ENCODE measurements at regions not wholly inside any gene's neighbourhood (a gene's known extent, or its start where the extent isn't known, plus 50 kb on each side); places are given as distances from the start of the nearest gene placed in this dataset.
"Not testable (repeated sequence)": the region's sequence is repeated elsewhere in the genome, so short reads cannot be mapped to it uniquely, and the experiment has no call there.

DNA sequence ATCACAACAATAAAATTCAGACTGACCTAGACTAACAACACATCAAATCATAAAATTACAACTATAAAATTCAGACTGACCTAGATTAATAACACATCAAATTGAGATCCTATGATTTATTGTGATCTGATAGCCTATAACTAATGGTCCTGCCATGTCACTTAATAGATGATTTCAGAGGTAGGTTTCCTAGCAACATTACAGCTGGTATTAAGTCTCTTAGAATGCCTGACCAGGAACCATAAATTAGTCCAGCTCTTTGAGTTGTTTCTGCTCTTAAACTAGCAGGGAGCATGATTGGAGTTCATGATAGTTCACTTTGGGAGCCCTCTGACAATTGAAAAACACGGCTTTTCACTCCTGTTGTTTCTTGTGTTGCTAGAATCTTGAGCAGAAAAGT lies 318.9 kb downstream of the BMPER start:
- H3K36me3 ChIP-seq (ENCODE audit: insufficient read depth, low read length) = no peaks in the 10 kb centered on the region
- CTCF ChIA-PET = no interaction called here
- H3K4me3 ChIP-seq (ENCODE audit: low read length) = no peak overlapping the region
- no peaks in the 10 kb centered on the region for H3K4me1 ChIP-seq (ENCODE audit: insufficient read depth, low read length)
- POLR2A ChIA-PET = no interaction called here
- no peaks in the 10 kb centered on the region for H3K27me3 ChIP-seq (ENCODE audit: insufficient read depth, low read length, poor library complexity, severe bottlenecking)
- Mint-ChIP-seq H3K9me3 (peaks cover 0 to 6% (median 2%) of the 10 kb centered on the region in 5 donors), H3K36me3 (peaks cover 0 to 1% (median 0%) of the 10 kb centered on the region in 3 donors), H3K4me3 (no peak overlapping the region), H3K27me3 (peaks cover 0 to 2% of the 10 kb centered on the region in 2 donors), H3K27ac (no peak overlapping the region), H3K4me1 (no peaks in the 10 kb centered on the region)
- H3K9me3 ChIP-seq (ENCODE audit: low read length) = no peaks in the 10 kb centered on the region
- H3K27ac ChIP-seq (ENCODE audit: low read depth, low read length) = no peak overlapping the region
- DNase-seq = no peak

DNA sequence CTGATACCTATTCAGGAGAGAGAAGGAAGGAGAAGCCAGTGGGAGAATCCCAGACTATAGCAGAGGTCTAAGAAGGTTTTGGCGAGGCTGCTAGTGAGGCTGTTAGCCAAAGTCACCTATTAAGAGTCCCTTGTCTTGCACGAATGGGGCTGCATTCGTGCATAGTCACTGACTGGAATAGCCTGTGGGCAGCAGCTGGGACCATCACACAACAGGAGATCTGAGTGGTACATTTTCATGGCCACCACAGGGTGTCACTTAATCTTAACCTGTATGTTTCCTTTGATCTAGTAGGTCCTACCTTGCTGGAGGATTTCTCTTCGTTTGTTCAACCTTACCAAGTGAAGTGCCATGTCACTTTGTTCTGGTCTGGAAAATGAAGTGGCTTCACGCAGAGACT lies 319.9 kb downstream of the BMPER start:
- Mint-ChIP-seq H3K27ac (no peak overlapping the region), H3K4me3 (no peak overlapping the region), H3K36me3 (peaks cover 0 to 1% (median 0%) of the 10 kb centered on the region in 3 donors), H3K4me1 (no peaks in the 10 kb centered on the region), H3K27me3 (peaks cover 0 to 2% of the 10 kb centered on the region in 2 donors), H3K9me3 (peaks cover 0 to 4% (median 2%) of the 10 kb centered on the region in 5 donors)
- ChIA-PET POLR2A (no interaction called here), CTCF (no interaction called here)
- Histone ChIP-seq H3K4me1 (ENCODE audit: insufficient read depth, low read length) (no peaks in the 10 kb centered on the region), H3K4me3 (ENCODE audit: low read length) (no peak overlapping the region), H3K27me3 (ENCODE audit: insufficient read depth, low read length, poor library complexity, severe bottlenecking) (no peaks in the 10 kb centered on the region), H3K9me3 (ENCODE audit: low read length) (no peaks in the 10 kb centered on the region), H3K27ac (ENCODE audit: low read depth, low read length) (no peak overlapping the region), H3K36me3 (ENCODE audit: insufficient read depth, low read length) (no peaks in the 10 kb centered on the region)
- DNase-seq = no peak

DNA sequence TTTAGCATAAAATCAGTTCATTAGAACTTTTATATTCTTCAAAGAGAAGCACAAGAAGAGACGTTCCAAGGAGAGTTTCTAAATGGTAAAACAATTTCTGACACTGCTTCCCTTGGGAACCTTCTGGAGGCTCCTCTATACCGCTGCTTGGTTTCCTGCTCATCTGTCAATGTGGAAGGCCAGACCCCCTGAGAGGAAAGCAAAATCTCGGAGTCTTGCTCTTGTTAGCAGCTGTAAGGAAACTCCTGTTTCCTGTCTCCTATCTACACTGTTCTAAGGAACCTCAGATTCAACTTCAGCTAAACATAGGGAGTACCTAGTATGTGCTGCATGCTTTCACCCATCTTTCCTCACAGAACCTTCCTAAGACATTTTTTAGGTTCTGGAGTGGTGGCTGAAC lies 322.2 kb downstream of the BMPER start:
- Histone ChIP-seq H3K36me3 (ENCODE audit: insufficient read depth, low read length) (no peaks in the 10 kb centered on the region), H3K4me3 (ENCODE audit: low read length) (no peak overlapping the region), H3K4me1 (ENCODE audit: insufficient read depth, low read length) (no peaks in the 10 kb centered on the region), H3K27ac (ENCODE audit: low read depth, low read length) (no peak overlapping the region), H3K27me3 (ENCODE audit: insufficient read depth, low read length, poor library complexity, severe bottlenecking) (no peaks in the 10 kb centered on the region), H3K9me3 (ENCODE audit: low read length) (no peaks in the 10 kb centered on the region)
- H3K9me3 Mint-ChIP-seq = peaks cover 0 to 15% (median 6%) of the 10 kb centered on the region in 5 donors
- no peak for DNase-seq
- POLR2A ChIA-PET = no interaction called here
- no peaks in the 10 kb centered on the region for H3K4me1 Mint-ChIP-seq
- no peak overlapping the region for H3K27ac Mint-ChIP-seq
- no peak overlapping the region for H3K4me3 Mint-ChIP-seq
- CTCF ChIA-PET = no interaction called here
- no peaks in the 10 kb centered on the region for H3K36me3 Mint-ChIP-seq
- peaks cover 0 to 2% of the 10 kb centered on the region in 2 donors for H3K27me3 Mint-ChIP-seq

DNA sequence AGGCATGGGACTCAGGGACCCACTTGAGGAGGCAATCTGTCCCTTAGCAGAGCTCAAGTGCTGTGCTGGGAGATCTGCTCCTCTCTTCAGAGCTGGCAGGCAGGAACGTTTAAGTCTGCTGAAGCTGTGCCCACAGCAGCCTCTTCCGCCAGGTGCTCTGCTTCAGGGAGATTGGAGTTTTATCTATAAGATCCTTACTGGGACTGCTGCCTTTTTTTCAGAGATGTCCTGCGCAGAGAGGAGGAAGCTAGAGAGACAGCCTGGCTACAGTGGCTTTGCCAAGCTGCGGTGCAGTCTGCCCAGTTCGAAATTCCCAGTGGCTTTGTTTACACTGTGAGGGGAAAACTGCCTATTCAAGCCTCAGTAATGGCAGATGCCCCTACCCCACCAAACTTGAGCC lies 329.8 kb downstream of the BMPER start:
- CTCF ChIA-PET = interaction anchor here (1.2 kb wide), 1 partner anchor 41 kb away, joined by 3 read pairs; no protein-coding TSS in a partner anchor
- H3K4me3 Mint-ChIP-seq; H3K4me1 ChIP-seq (ENCODE audit: insufficient read depth, low read length); H3K36me3 Mint-ChIP-seq; DNase-seq; H3K27me3 ChIP-seq (ENCODE audit: insufficient read depth, low read length, poor library complexity, severe bottlenecking); H3K4me3 ChIP-seq (ENCODE audit: low read length); H3K36me3 ChIP-seq (ENCODE audit: insufficient read depth, low read length); H3K4me1 Mint-ChIP-seq; POLR2A ChIA-PET; H3K27me3 Mint-ChIP-seq; H3K27ac Mint-ChIP-seq; H3K27ac ChIP-seq (ENCODE audit: low read depth, low read length); H3K9me3 ChIP-seq (ENCODE audit: low read length): not testable (repeated sequence)
- peaks cover 0 to 17% (median 2%) of the 10 kb centered on the region in 5 donors for H3K9me3 Mint-ChIP-seq

DNA sequence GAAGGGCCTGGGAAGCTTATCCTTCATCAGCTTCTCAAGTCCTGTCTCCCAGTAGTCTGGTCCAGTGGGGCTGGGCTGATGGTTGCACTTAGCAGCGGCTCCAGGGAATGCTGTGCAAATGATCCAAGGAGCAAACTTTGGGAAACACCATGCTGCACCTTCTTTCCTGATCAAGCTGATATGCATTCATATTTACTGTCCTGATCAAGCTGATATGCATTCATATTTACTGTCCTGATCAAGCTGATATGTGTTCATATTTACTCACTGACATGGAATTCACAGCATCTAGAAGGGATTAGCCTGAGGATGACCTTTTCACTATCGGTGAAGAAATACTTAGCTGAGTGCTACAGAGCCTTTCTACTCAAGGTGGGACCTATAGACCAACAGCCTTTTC lies 330.7 kb downstream of the BMPER start:
- Histone ChIP-seq H3K9me3 (ENCODE audit: low read length) (no peaks in the 10 kb centered on the region), H3K4me1 (ENCODE audit: insufficient read depth, low read length) (no peaks in the 10 kb centered on the region), H3K36me3 (ENCODE audit: insufficient read depth, low read length) (no peaks in the 10 kb centered on the region), H3K27ac (ENCODE audit: low read depth, low read length) (no peak overlapping the region), H3K4me3 (ENCODE audit: low read length) (no peak overlapping the region), H3K27me3 (ENCODE audit: insufficient read depth, low read length, poor library complexity, severe bottlenecking) (no peaks in the 10 kb centered on the region)
- DNase-seq = no peak
- Mint-ChIP-seq H3K27ac (no peak overlapping the region), H3K9me3 (peaks cover 0 to 13% (median 2%) of the 10 kb centered on the region in 5 donors), H3K4me3 (no peak overlapping the region), H3K36me3 (no peaks in the 10 kb centered on the region), H3K27me3 (peaks cover 0 to under 1% of the 10 kb centered on the region in 2 donors), H3K4me1 (no peaks in the 10 kb centered on the region)
- CTCF ChIA-PET = interaction anchor here (1.2 kb wide), 1 partner anchor 42 kb away, joined by 3 read pairs; no protein-coding TSS in a partner anchor
- POLR2A ChIA-PET = no interaction called here

DNA sequence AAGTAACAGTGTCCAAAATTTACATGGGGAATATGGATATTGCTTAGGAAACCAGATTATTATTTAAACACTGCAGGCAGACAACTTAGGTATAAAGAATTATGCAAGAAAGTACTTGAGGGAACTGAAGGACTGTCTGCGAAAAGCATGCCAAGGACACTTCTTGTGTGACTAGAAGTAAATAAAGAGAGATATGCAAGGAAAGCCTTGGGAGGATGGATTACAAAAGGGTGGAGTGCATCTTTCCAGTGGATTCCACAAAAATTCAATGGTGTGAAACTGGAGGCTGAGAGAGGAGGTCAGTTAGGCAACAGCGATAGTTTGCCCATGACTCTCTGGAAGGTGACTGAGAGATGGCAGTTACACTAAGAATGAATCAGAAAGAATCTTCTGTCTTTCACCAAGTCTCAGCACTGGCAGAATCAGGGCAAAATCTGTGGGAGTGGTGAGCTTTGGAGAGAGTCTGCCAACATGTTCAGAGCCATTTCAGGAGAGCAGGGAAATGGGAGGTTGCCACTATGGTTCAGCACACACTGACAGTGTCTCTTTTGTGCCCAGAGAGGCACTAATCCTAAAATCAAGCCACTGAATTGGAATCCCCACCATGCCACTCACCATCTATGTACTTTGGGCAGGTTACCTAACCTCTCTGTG lies 331.6 kb downstream of the BMPER start:
- Mint-ChIP-seq H3K4me3 (no peak overlapping the region), H3K4me1 (no peaks in the 10 kb centered on the region), H3K36me3 (no peaks in the 10 kb centered on the region), H3K9me3 (peaks cover 0 to 15% (median 2%) of the 10 kb centered on the region in 5 donors), H3K27me3 (peaks cover 0 to 3% of the 10 kb centered on the region in 2 donors), H3K27ac (no peak overlapping the region)
- no peak for DNase-seq
- Histone ChIP-seq H3K4me3 (ENCODE audit: low read length) (no peak overlapping the region), H3K27me3 (ENCODE audit: insufficient read depth, low read length, poor library complexity, severe bottlenecking) (no peaks in the 10 kb centered on the region), H3K4me1 (ENCODE audit: insufficient read depth, low read length) (no peaks in the 10 kb centered on the region), H3K27ac (ENCODE audit: low read depth, low read length) (no peak overlapping the region), H3K36me3 (ENCODE audit: insufficient read depth, low read length) (no peaks in the 10 kb centered on the region), H3K9me3 (ENCODE audit: low read length) (no peaks in the 10 kb centered on the region)
- POLR2A ChIA-PET = no interaction called here
- CTCF ChIA-PET = no interaction called here

DNA sequence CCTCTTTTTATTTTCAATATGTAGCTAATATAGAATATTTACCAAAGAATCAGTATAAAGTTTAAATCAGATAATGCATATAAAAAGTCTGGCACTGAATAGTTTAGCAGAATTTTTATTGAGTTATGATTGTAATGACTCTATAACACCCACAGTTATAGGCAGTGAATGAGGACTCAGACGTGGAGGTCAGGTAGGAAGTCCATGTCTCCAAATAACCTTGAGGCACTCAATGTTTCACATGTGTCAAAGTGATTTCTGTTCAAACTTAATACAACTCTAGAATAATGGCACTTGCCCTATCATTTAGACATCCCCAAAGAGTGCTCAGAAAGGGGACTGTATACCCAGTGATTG lies 332.1 kb downstream of the BMPER start:
- H3K27me3 ChIP-seq (ENCODE audit: insufficient read depth, low read length, poor library complexity, severe bottlenecking) = no peaks in the 10 kb centered on the region
- Mint-ChIP-seq H3K4me3 (no peak overlapping the region), H3K27ac (no peak overlapping the region), H3K4me1 (no peaks in the 10 kb centered on the region), H3K9me3 (peaks cover 0 to 10% (median 2%) of the 10 kb centered on the region in 5 donors), H3K36me3 (no peaks in the 10 kb centered on the region), H3K27me3 (peaks cover 0 to 3% of the 10 kb centered on the region in 2 donors)
- H3K4me1 ChIP-seq (ENCODE audit: insufficient read depth, low read length) = no peaks in the 10 kb centered on the region
- H3K36me3 ChIP-seq (ENCODE audit: insufficient read depth, low read length) = no peaks in the 10 kb centered on the region
- H3K4me3 ChIP-seq (ENCODE audit: low read length) = no peak overlapping the region
- no peak for DNase-seq
- H3K27ac ChIP-seq (ENCODE audit: low read depth, low read length) = no peak overlapping the region
- no peaks in the 10 kb centered on the region for H3K9me3 ChIP-seq (ENCODE audit: low read length)
- ChIA-PET POLR2A (no interaction called here), CTCF (no interaction called here)

DNA sequence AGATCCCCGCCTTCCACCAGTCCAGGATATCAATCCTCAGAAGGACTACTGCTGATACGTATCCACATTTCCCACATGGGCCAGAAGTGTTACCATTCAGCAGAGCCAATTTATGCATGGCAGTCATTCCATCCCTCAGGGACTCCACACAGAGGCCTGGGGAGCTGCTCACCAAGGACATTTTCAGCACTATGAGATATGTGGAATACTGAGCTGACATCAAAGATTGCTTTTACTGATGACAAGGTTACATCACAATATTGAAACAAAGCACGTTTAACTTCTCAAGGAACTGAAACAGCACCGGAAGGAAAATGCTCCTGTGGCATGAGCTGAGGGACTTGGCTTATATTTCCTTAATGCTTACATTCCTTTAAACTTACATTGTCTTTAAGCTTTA lies 335.1 kb downstream of the BMPER start:
- H3K4me3 ChIP-seq (ENCODE audit: low read length) = no peak overlapping the region
- ChIA-PET POLR2A (no interaction called here), CTCF (no interaction called here)
- no peaks in the 10 kb centered on the region for H3K4me1 Mint-ChIP-seq
- no peak overlapping the region for H3K27ac Mint-ChIP-seq
- H3K36me3 Mint-ChIP-seq = no peaks in the 10 kb centered on the region
- H3K36me3 ChIP-seq (ENCODE audit: insufficient read depth, low read length) = no peaks in the 10 kb centered on the region
- H3K27me3 ChIP-seq (ENCODE audit: insufficient read depth, low read length, poor library complexity, severe bottlenecking) = no peaks in the 10 kb centered on the region
- no peak overlapping the region for H3K4me3 Mint-ChIP-seq
- no peaks in the 10 kb centered on the region for H3K9me3 ChIP-seq (ENCODE audit: low read length)
- peaks cover 0 to 10% (median 4%) of the 10 kb centered on the region in 5 donors for H3K9me3 Mint-ChIP-seq
- H3K27me3 Mint-ChIP-seq = peaks cover 0 to 3% of the 10 kb centered on the region in 2 donors
- no peak for DNase-seq
- no peak overlapping the region for H3K27ac ChIP-seq (ENCODE audit: low read depth, low read length)
- H3K4me1 ChIP-seq (ENCODE audit: insufficient read depth, low read length) = no peaks in the 10 kb centered on the region
